OCI-LY3 (cell line): ENCODE measurements at regions not wholly inside any gene's neighbourhood (a gene's known extent, or its start where the extent isn't known, plus 50 kb on each side); places are given as distances from the start of the nearest gene placed in this dataset.

Experiments
- H2AFZ ChIP-seq: fragments of 200-600, 300-600 bp; shearing (Covaris generic); 2 replicates; pipeline ENCODE4 v1.6.0; 2014; ENCODE audit warnings: antibody characterized with exemption, low read depth, low read length
- H3K27ac ChIP-seq: fragments of 200-600, 300-600 bp; sonication (generic); 2 replicates; pipeline ENCODE4 v1.5.1; 2014; ENCODE audit warnings: mild to moderate bottlenecking, low read length, moderate library complexity, mixed read lengths
- H3K27me3 ChIP-seq: fragments of 200-600, 300-600 bp; sonication (generic); 2 replicates; pipeline ENCODE4 v1.6.1; 2014; ENCODE audit warnings: low read depth, low read length, mixed read lengths
- H3K36me3 ChIP-seq: fragments of 200-600, 300-600 bp; sonication (generic); replicated peaks from 2 replicates; pipeline ENCODE3; 2014; ENCODE audit warnings: low read depth, low read length, mixed read lengths
- H3K4me1 ChIP-seq: fragments of 300-600, 200-600 bp; sonication (generic); 2 replicates; pipeline ENCODE4 v1.6.1; 2014; ENCODE audit warnings: low read length, mixed read lengths
- H3K4me2 ChIP-seq: fragments of 200-600, 300-600 bp; sonication (generic); 2 replicates; pipeline ENCODE4 v1.6.1; 2014; ENCODE audit warnings: low read length, mixed read lengths
- H3K4me3 ChIP-seq: fragments of 300-600, 200-600 bp; sonication (generic); 2 replicates; pipeline ENCODE4 v1.5.1; 2014; ENCODE audit warnings: antibody characterized with exemption, mild to moderate bottlenecking, low read length, moderate library complexity
- H3K79me2 ChIP-seq: fragments of 300-600, 200-600 bp; shearing (Covaris generic); 2 replicates; pipeline ENCODE4 v1.6.1; 2014; ENCODE audit warnings: mild to moderate bottlenecking, low read length, mixed read lengths
- H3K9ac ChIP-seq: fragments of 300-600, 200-600 bp; shearing (Covaris generic); 2 replicates; pipeline ENCODE4 v1.6.0; 2014; ENCODE audit warnings: mild to moderate bottlenecking, low read length, moderate library complexity
- H3K9me3 ChIP-seq: fragments of 200-600, 300-600 bp; shearing (Covaris generic); 2 replicates; pipeline ENCODE4 v1.6.1; 2014; ENCODE audit warnings: low read length, mixed read lengths; ENCODE audit not compliant: insufficient read depth
- H4K20me1 ChIP-seq: fragments of 200-600, 300-600 bp; sonication (generic); 2 replicates; pipeline ENCODE4 v1.6.1; 2016; ENCODE audit warnings: low read length, mixed read lengths; ENCODE audit not compliant: insufficient read depth
- EZH2phosphoT487 ChIP-seq: fragments of 200-600 bp; shearing (Covaris generic); IDR thresholded peaks from 2 replicates; pipeline ENCODE4 v1.6.1; 2018; ENCODE audit warnings: antibody characterized with exemption, mixed run types, low read depth
- TF ChIP-seq, protein P1 (sequence below): fragments of 200-600, 300-600 bp; sonication (generic); IDR thresholded peaks from 2 replicates; pipeline ENCODE4 v1.5.1; 2014; ENCODE audit warnings: antibody characterized with exemption, low read length, low read depth

DNA sequence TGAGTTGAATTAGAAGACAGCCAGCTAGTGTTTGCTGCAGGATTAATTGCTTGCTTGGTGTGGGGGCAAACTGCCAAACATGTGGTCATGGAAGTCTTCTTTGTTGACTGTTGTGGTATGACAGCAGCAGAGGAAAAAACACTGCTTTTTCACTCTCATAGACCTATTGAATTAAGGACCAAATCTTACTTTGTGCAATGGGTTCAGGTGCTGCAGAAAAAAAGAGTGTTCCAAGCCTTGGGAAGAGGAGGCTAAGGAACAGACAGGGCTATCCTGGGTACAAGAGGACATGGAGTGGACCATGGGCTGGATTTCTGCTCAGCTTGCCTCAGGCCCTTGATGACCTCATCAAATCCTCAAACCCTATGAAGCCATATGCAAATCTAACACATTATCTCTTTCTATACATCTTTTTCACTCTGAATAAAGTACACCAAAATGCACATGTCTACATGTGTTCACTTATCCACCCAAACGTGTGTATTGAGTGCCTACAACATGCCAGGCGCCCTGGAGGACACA, 61.5 kb downstream of the SIPA1L2 start:
- no peaks in the 10 kb centered on the region for H3K36me3 ChIP-seq
- H3K4me2 ChIP-seq, result no peak overlapping the region
- no peaks in the 10 kb centered on the region for H3K79me2 ChIP-seq
- TF ChIP-seq EZH2phosphoT487, result no peak
- TF ChIP-seq, protein P1, sequence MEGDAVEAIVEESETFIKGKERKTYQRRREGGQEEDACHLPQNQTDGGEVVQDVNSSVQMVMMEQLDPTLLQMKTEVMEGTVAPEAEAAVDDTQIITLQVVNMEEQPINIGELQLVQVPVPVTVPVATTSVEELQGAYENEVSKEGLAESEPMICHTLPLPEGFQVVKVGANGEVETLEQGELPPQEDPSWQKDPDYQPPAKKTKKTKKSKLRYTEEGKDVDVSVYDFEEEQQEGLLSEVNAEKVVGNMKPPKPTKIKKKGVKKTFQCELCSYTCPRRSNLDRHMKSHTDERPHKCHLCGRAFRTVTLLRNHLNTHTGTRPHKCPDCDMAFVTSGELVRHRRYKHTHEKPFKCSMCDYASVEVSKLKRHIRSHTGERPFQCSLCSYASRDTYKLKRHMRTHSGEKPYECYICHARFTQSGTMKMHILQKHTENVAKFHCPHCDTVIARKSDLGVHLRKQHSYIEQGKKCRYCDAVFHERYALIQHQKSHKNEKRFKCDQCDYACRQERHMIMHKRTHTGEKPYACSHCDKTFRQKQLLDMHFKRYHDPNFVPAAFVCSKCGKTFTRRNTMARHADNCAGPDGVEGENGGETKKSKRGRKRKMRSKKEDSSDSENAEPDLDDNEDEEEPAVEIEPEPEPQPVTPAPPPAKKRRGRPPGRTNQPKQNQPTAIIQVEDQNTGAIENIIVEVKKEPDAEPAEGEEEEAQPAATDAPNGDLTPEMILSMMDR, result no peak
- no peaks in the 10 kb centered on the region for H3K27me3 ChIP-seq
- peaks cover 2% of the 10 kb centered on the region; the same call in 1 of the 2 replicates for H3K4me1 ChIP-seq
- no peak overlapping the region for H3K9ac ChIP-seq
- no peaks in the 10 kb centered on the region for H4K20me1 ChIP-seq
- H2AFZ ChIP-seq, result no peak overlapping the region
- no peak overlapping the region for H3K27ac ChIP-seq
- H3K9me3 ChIP-seq, result no peaks in the 10 kb centered on the region
- no peak overlapping the region for H3K4me3 ChIP-seq

DNA sequence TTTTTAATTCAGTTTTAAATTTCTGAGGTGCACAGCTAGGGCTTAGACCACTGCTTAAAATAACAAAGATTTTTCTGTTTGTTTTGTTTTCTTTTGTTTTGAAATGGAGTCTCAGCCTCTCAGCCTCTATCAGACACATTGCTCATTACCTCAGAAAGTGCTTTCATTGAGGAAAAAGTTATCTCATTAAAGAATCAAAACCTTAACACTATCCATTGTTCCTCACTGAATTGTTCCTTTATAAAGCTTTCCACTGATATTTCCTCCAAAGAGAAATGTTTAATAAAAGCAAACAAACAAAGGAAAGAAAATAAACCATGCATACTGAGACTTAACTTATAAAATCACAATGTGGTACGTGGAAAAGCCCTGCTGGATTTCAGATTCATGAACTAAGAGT, 63.8 kb downstream of the SIPA1L2 start:
- H3K9me3 ChIP-seq, result no peaks in the 10 kb centered on the region
- no peak overlapping the region for H3K4me3 ChIP-seq
- H3K4me1 ChIP-seq, result no peaks in the 10 kb centered on the region
- no peak overlapping the region for H3K27ac ChIP-seq
- H3K27me3 ChIP-seq, result no peaks in the 10 kb centered on the region
- TF ChIP-seq, protein P1, result no peak
- no peak for TF ChIP-seq EZH2phosphoT487
- no peaks in the 10 kb centered on the region for H3K36me3 ChIP-seq
- no peaks in the 10 kb centered on the region for H4K20me1 ChIP-seq
- H2AFZ ChIP-seq, result no peak overlapping the region
- H3K4me2 ChIP-seq, result no peak overlapping the region
- no peak overlapping the region for H3K9ac ChIP-seq
- H3K79me2 ChIP-seq, result no peaks in the 10 kb centered on the region

DNA sequence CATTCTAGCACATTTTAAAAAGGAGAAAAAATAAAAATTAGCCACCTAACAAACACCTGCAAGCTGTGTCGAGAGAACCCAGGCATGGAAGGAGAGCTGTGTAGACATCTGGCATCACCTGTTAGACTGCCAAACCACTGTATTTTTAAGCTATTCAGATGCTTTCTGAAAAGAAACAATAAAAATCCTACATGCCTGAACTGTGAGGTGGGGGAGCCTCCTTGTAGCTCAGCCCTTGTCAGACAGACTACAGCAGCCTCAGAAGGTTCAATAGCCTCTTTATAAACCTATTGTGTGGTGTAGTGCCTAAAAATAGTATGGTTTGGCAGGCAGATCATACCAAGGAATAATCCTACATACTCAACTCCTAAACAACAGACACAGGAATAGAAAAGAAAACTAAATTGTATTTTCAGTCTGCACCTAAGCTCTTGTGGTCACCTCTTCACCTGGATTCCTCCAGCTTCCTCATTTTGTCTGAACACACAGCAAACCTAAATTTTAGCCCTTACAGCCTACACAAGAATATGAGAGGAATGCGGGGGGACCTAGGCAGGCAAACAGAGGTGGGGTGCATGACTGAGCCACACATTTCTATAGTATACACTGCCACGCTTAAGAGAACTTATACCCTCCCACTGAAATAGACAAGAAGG, 67.0 kb downstream of the SIPA1L2 start:
- Histone ChIP-seq H3K4me2 (no peak overlapping the region), H4K20me1 (no peaks in the 10 kb centered on the region), H2AFZ (no peak overlapping the region), H3K36me3 (no peaks in the 10 kb centered on the region), H3K4me1 (no peaks in the 10 kb centered on the region), H3K27ac (no peak overlapping the region), H3K9me3 (no peaks in the 10 kb centered on the region), H3K4me3 (no peak overlapping the region), H3K9ac (no peak overlapping the region), H3K27me3 (no peaks in the 10 kb centered on the region), H3K79me2 (no peaks in the 10 kb centered on the region)
- TF ChIP-seq, protein P1, result no peak
- TF ChIP-seq EZH2phosphoT487, result no peak

DNA sequence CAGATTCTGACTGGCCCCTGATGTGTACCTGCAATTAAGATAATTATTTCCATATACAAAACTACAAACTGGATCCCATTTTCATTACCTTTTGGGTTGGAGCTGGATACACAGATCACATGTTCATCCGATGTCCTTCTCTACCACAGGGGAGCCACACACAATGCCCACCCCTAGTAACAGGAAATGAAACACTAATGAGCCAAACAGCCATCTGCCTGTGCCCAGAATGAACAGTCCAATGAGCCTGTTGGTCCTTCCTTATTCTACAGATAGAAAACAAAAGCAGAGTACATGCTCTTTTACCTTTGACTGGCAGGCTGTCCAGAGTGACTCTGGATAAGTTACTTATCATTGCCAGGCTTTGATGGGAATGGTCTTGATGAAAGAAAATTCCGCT, 68.6 kb downstream of the SIPA1L2 start:
- Histone ChIP-seq H3K27me3 (no peaks in the 10 kb centered on the region), H2AFZ (no peak overlapping the region), H3K4me2 (no peak overlapping the region), H3K27ac (no peak overlapping the region), H3K79me2 (no peaks in the 10 kb centered on the region), H3K4me3 (no peak overlapping the region), H3K9ac (no peak overlapping the region), H3K4me1 (no peaks in the 10 kb centered on the region), H3K9me3 (no peaks in the 10 kb centered on the region), H3K36me3 (no peaks in the 10 kb centered on the region), H4K20me1 (no peaks in the 10 kb centered on the region)
- no peak for TF ChIP-seq EZH2phosphoT487
- TF ChIP-seq, protein P1, result no peak
